ENCODE measurements at regions not wholly inside any gene's neighbourhood (a gene's known extent, or its start where the extent isn't known, plus 50 kb on each side); places are given as distances from the start of the nearest gene placed in this dataset.

- Histone ChIP-seq H3K4me3 (no peak overlapping the region), H3K27ac (no peak overlapping the region), H3K4me1 (replicated peaks in 1 of 2) (no peaks in the 10 kb centered on the region), H3K9me3 (replicated peaks in 1 of 3) (no peaks in the 10 kb centered on the region), H3K27me3 (no peaks in the 10 kb centered on the region), H3K36me3 (replicated peaks in 1 of 2) (no peaks in the 10 kb centered on the region)
- no peak for DNase-seq
- 67 to 71% (median 70%) methylated on average over 5 of the region's 5 CpGs for WGBS, 4 donors
- no peak for TF ChIP-seq CTCF (IDR thresholded peaks at IDR 0.05)
- no peak for TF ChIP-seq POLR2A (IDR thresholded peaks at IDR 0.05)
- intact Hi-C loops (cut with DNase I), result no loop called here
Measured at GRCh38 chr22:47654922-47655491, 892.6 kb downstream of the TBC1D22A start.

- WGBS, 4 donors, result 76 to 83% (median 78%) methylated on average over 3 of the region's 3 CpGs
- TF ChIP-seq POLR2A (IDR thresholded peaks at IDR 0.05), result no peak
- no peak for TF ChIP-seq CTCF (IDR thresholded peaks at IDR 0.05)
- H3K4me1 ChIP-seq (replicated peaks in 1 of 2), result no peaks in the 10 kb centered on the region
- DNase-seq, result no peak
- H3K4me3 ChIP-seq, result no peak overlapping the region
- H3K9me3 ChIP-seq (replicated peaks in 1 of 3), result no peaks in the 10 kb centered on the region
- H3K36me3 ChIP-seq (replicated peaks in 1 of 2), result no peaks in the 10 kb centered on the region
- intact Hi-C loops (cut with DNase I), result no loop called here
- no peak overlapping the region for H3K27ac ChIP-seq
- no peaks in the 10 kb centered on the region for H3K27me3 ChIP-seq
Measured at GRCh38 chr22:47653921-47654320, 891.5 kb downstream of the TBC1D22A start.

GRCh38 chr22:47651216-47651987, 889.0 kb downstream of the TBC1D22A start:
- Histone ChIP-seq H3K36me3 (replicated peaks in 1 of 2) (no peaks in the 10 kb centered on the region), H3K9me3 (replicated peaks in 1 of 3) (no peaks in the 10 kb centered on the region), H3K4me1 (replicated peaks in 1 of 2) (no peaks in the 10 kb centered on the region), H3K27ac (no peak overlapping the region), H3K27me3 (no peaks in the 10 kb centered on the region), H3K4me3 (no peak overlapping the region)
- DNase-seq, result no peak
- no peak for TF ChIP-seq POLR2A (IDR thresholded peaks at IDR 0.05)
- no peak for TF ChIP-seq CTCF (IDR thresholded peaks at IDR 0.05)
- 59 to 71% (median 70%) methylated on average over 6 of the region's 6 CpGs for WGBS, 4 donors
- intact Hi-C loops (cut with DNase I), result no loop called here

- Histone ChIP-seq H3K4me3 (no peak overlapping the region), H3K36me3 (replicated peaks in 1 of 2) (no peaks in the 10 kb centered on the region), H3K27me3 (no peaks in the 10 kb centered on the region), H3K27ac (no peak overlapping the region), H3K9me3 (replicated peaks in 1 of 3) (no peaks in the 10 kb centered on the region), H3K4me1 (replicated peaks in 1 of 2) (no peaks in the 10 kb centered on the region)
- TF ChIP-seq CTCF (IDR thresholded peaks at IDR 0.05) (no peak), POLR2A (IDR thresholded peaks at IDR 0.05) (no peak)
- DNase-seq, result no peak
- intact Hi-C loops (cut with DNase I), result no loop called here
- 91 to 95% (median 92%) methylated on average over 5 of the region's 5 CpGs for WGBS, 4 donors
Measured at GRCh38 chr22:47647720-47648119, 885.3 kb downstream of the TBC1D22A start.

Measured in adrenal gland (tissue), 9 donors.